HFF-Myc (cell line): ENCODE measurements at regions not wholly inside any gene's neighbourhood (a gene's known extent, or its start where the extent isn't known, plus 50 kb on each side); places are given as distances from the start of the nearest gene placed in this dataset.
"Not testable (repeated sequence)": the region's sequence is repeated elsewhere in the genome, so short reads cannot be mapped to it uniquely, and the experiment has no call there.

Experiments used
- DNase-seq: peaks from one replicate; pipeline ENCODE4 v3.0.0-alpha.2; 2011; ENCODE audit warnings: low read depth; ENCODE audit errors: extremely low read depth
- H3K4me3 ChIP-seq: replicated peaks from 2 replicates; pipeline ENCODE4 v1.5.1; 2011; ENCODE audit warnings: low read depth, mild to moderate bottlenecking, control low read depth, low read length
- TF ChIP-seq, protein P1 (sequence below): IDR thresholded peaks from 2 replicates; pipeline ENCODE4 v1.5.1; 2012; ENCODE audit warnings: mild to moderate bottlenecking, low read depth, low read length, control low read depth; ENCODE audit errors: missing control alignments

DNA sequence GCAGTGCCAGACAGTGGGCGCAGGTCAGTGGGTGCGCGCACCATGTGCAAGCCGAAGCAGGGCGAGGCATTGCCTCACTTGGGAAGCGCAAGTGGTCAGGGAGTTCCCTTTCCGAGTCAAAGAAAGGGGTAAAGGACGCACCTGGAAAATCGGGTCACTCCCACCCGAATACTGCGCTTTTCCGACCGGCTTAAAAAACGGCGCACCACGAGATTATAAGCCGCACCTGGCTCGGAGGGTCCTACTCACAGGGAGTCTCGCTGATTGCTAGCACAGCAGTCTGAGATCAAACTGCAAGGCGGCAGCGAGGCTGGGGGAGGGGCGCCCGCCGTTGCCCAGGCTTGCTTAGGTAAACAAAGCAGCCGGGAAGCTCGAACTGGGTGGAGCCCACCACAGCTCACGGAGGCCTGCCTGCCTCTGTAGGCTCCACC is 77.9 kb downstream of the NR4A2 start:
- DNase-seq = not testable (repeated sequence)
- peak overlapping the region; percentile 9; the same call in 1 of the 2 replicates for H3K4me3 ChIP-seq

DNA sequence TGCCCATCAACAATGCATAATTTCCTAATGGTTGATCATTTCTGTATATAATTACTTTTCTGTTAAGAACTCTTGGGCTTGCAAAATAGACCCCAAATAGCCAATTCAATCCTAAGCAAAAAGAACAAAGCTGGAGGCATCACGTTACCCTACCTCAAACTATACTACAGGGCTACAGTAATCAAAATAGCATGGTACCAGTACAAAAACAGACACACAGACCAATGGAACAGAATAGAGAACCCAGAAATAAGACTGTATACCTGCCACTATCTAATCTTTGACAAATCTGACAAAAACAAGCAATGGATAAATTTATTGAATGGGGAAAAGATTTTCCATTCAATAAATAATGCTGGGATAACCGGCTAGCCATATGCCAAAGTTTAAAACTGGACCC is 78.8 kb downstream of the NR4A2 start:
- TF ChIP-seq, protein P1, sequence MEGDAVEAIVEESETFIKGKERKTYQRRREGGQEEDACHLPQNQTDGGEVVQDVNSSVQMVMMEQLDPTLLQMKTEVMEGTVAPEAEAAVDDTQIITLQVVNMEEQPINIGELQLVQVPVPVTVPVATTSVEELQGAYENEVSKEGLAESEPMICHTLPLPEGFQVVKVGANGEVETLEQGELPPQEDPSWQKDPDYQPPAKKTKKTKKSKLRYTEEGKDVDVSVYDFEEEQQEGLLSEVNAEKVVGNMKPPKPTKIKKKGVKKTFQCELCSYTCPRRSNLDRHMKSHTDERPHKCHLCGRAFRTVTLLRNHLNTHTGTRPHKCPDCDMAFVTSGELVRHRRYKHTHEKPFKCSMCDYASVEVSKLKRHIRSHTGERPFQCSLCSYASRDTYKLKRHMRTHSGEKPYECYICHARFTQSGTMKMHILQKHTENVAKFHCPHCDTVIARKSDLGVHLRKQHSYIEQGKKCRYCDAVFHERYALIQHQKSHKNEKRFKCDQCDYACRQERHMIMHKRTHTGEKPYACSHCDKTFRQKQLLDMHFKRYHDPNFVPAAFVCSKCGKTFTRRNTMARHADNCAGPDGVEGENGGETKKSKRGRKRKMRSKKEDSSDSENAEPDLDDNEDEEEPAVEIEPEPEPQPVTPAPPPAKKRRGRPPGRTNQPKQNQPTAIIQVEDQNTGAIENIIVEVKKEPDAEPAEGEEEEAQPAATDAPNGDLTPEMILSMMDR = no peak
- DNase-seq = no peak
- no peak overlapping the region for H3K4me3 ChIP-seq

DNA sequence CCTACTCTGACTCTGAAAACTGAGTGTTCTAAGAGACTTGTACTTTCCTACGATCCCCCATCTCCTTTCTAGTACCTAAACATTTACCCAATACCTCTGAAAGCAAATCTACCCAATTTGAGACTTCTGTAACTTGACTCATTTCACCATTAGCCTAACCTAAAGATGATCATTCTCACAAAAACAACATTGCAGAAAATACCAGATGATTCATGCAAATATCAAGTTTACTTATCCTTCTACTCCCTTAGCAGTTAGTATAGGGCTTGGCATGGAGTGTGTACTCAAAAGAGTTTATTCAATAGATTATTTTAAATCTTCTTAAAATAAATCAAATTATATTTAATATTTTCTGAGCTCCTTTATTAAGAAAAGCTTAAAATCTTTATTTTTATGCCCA is 89.6 kb downstream of the NR4A2 start:
- TF ChIP-seq, protein P1 = no peak
- H3K4me3 ChIP-seq = no peak overlapping the region
- no peak for DNase-seq

DNA sequence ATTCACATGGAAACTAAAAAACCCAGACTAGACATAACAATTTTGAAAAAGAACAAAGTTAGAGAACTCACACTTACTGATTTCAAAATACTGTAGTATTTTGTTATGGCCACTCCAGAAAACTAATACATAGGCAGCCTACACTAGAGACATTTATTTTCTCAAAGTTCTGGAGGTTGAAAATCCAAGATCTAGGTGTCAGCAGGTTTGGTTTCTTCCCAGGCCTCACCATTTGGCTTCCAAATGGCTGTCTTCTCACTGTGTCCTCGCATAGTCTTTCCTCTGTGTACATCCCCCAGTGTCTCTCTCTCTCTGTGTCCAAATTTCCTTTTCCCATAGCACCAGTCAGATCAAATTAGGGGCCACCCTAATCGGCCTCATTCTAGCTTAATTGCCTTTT is 95.0 kb downstream of the NR4A2 start:
- DNase-seq = no peak
- TF ChIP-seq, protein P1 = no peak
- H3K4me3 ChIP-seq = no peak overlapping the region

DNA sequence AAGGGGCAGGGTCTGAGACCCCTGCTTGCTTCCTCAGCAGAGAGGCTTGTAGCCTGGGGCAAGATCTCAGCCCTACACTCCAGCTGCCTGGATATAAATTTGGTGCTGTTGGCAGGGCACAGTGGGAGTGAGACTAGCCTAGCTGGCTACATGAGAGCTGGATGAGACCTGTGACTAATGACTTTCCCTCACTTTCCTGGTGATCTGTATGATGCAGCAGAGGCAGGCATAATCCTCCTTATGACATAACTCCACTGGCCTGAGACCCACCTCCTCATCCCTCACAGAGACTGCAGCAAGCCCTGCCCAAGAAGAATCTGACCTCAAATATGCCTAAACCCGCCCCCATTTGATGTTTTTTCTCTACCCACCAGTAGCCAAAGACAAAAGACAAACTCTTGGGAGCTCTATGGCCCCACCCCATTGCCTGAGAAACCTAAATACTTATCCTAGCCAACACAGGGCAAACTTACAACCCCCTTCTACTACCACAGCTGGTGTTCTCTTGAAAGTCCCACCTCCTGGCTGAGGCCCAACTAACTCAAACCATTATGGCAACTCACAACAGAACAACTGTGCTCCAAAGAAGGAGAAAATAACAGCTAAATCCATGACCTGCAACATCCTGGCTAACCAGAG is 102.7 kb downstream of the NR4A2 start:
- no peak for DNase-seq
- no peak overlapping the region for H3K4me3 ChIP-seq
- TF ChIP-seq, protein P1 = no peak

DNA sequence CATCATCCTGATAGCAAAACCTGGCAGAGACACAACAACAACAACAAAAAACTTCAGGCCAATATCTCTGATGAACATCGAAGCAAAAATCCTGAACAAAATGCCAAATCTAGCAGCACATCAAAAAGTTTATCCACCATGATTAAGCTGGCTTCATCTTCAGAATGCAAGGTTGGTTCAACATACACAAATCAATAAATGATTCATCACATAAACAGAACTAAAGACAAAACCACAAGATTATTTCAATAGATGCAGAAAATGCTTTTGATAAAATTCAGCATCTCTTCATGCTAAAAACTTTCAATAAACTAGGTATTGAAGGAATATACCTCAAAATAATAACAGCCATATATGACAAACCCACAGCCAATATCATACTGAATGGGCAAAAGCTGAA is 109.2 kb downstream of the NR4A2 start:
- not testable (repeated sequence) for H3K4me3 ChIP-seq, DNase-seq

DNA sequence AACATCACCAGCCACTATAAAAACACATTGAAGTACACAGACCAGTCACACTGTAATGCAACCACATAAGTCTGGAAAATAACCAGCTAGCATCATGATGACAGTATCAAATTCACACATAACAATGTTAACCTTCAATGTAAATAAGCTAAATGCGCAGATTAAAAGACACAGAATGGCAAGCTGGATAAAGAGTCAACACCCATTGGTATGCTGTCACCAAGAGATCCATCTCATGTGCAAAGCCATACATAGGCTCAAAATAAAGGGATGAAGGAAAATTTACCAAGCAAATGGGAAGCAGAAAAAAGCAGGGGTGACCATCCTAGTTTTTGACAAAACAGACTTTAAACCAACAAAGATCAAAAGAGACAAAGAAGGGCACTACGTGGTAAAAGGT is 110.8 kb downstream of the NR4A2 start:
- H3K4me3 ChIP-seq = no peak overlapping the region
- DNase-seq = no peak
- TF ChIP-seq, protein P1 = no peak

DNA sequence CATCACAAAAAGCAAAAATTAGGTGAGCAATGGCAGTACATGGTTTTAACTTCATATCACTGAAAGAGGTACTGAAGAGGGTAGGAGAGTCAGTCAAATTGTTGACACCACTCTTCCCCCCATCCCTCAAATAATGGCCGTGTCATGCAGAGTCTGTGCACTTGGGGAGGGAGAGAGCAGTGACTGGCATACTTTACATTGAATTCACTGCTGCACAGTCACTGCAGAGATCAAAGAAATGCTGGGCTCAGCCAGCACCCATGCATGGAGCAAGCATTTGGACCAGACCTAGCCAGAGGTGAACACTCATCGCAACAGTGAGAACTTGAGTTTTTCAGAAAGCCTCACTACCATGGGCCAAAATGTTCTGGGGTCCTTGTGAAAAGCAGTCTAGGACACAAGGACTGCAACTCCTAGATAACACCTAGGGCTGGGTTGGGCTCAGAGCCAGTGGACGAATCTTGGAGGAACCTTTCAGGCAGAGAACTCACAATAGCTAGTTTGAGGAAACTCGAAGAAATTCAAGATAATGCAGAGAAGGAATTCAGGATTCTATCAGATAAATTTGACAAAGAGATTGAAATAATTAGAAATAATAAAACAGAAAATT is 112.9 kb downstream of the NR4A2 start:
- no peak overlapping the region for H3K4me3 ChIP-seq
- TF ChIP-seq, protein P1 = no peak
- no peak for DNase-seq
